ENCODE measurements at regions not wholly inside any gene's neighbourhood (a gene's known extent, or its start where the extent isn't known, plus 50 kb on each side); places are given as distances from the start of the nearest gene placed in this dataset.
A peak's percentile ranks its signal among the peaks of the same experiment; 100 is the strongest.
"Not testable (repeated sequence)": the region's sequence is repeated elsewhere in the genome, so short reads cannot be mapped to it uniquely, and the experiment has no call there.

DNA sequence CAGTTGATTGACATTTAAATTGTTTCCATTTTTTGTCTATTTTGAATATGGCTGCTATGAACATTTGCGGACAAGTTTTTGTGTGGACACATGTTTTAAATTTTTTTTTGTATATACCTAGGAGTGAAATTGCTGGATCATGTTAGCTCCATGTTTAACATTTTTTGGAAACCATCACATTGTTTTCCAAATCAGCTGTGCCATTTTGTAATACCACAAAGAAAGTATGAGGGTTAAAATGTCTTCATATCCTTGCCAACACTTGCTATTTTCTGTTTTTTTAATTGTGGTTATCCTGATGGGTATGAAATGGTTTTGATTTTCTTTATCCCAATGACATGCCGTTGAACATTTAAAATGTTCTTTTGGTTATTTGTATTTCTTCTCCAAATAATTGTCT lies 52.1 kb downstream of the CARTPT start:
- no peak for DNase-seq

DNA sequence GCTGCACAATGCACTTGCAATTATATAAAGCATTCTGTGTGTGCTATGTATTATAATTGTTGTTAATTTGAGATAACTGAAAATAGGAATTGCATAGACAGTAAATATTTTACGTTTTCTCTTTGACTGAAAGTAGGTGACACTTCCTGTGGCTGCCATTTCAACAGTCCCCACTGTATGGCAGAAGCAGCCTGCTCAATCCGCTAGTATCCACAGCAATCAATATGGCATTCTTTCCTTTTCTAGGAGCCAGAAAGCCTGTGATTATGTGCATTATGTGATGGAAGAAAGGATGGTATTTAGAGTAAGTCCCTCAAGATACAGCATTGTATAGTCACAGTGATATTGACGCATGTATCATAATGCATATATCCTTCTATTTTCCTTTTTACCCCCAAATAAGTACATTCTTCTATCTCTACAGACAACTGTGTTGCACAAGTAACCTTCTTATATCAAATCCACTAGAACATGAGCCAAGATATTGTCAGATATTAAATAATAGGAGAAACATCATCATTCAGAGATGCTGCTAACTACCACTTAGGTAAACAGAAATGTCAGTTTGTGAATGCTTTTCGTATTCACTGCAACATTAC lies 59.7 kb downstream of the CARTPT start:
- no peak for DNase-seq

DNA sequence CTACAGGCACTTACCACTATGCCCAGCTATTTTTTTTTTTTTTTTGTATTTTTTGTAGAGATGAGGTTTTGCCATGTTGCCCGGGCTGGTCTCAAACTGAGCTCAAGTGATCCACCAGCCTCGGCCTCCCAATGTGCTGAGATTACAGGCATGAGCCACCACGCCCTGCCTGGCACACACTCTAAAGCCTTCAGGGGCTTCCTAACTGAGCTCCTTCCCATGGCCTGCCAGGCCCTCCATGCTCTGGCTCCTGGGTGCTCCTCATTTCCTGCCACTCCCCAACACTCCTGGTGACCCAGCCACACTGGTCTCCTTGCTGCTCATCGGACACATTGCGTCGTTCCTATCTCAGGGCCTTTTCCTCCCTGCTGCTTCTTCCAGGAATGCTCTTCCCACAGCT lies 61.5 kb downstream of the CARTPT start:
- DNase-seq: no peak

DNA sequence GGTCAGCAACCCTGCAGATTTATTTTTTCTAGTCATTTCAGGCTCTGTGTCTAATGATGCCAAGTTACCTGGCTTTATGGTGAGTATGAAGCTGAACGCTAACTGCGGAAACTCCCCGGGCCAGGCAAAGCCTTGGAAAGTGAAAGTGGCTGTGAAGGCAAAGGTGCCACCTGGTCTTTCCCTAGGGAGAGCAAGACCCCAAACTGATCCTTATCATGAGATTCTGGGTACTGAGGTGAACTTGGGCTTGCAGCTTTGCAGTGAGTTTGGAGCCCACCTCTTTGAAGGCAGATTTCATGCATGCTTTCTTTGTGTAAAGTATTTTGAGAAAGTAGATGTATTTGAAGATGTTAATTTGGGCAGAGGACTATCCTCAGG lies 63.3 kb downstream of the CARTPT start:
- no peak for DNase-seq

DNA sequence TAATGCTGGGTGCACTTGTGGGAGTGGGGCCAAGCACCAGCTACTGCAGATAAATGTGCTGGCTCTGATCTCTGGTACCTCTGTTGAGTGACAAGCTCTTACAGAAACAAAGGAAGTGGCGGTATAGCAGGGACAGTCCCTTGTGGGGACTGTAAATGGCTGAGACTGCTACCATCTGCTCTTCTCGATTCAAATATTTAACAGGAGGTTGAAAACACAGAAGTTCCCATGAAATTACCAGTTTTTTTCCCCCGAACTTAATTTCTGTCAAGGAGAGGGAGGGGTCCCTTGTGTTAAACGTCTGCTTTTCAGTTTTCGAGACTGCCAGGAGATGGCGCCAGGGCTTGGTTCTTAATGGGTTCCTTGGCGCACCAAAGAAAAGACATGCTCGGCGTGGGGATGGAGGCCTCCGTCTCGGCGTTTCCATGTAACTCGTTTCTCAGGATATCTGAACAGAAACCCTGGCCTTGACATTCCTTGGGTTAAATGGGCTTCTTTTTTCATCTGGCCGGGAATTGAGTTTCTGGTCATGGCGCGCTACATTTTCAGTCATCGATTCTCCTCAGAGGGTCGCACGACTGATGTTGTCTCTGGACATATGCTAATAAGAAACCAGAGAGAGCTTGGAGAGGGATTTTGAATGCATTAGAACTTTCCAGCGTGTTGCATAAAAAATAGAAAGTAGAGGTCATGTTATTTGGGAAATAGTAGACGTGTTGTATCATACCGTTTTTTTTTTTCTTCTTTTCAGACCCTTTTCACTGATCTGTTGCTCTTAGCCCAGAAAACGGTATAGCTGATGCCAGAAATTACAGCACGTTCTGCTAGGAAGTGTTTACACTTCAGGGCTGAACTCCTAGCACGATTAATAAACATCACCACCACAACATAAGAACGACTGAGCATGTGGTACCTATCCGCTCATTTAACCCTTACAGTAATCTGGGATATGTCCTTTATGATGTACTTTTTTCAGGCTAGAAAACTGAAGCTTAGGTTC lies 64.0 kb downstream of the CARTPT start:
- DNase-seq: peak; percentile 21

DNA sequence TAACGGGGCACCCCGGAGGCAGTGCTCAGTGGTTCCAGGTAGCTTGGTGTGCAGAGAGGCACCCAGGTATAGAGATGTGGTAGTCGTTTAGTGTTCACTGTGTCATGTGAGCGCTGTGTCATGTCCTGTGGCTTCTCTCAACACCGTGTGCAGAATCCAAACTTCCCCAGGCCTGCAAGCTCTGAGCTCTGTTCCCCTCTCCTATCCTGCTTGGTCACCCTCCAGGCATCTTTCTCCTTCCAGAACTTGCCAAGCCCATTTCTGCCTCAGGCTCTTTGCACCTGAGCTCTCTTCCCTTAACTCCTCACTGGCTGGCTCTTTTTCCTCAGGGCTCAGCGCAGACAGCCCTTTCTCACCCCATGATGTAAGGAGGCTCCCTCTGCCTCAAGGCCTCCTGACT lies 64.8 kb downstream of the CARTPT start:
- DNase-seq: no peak

DNA sequence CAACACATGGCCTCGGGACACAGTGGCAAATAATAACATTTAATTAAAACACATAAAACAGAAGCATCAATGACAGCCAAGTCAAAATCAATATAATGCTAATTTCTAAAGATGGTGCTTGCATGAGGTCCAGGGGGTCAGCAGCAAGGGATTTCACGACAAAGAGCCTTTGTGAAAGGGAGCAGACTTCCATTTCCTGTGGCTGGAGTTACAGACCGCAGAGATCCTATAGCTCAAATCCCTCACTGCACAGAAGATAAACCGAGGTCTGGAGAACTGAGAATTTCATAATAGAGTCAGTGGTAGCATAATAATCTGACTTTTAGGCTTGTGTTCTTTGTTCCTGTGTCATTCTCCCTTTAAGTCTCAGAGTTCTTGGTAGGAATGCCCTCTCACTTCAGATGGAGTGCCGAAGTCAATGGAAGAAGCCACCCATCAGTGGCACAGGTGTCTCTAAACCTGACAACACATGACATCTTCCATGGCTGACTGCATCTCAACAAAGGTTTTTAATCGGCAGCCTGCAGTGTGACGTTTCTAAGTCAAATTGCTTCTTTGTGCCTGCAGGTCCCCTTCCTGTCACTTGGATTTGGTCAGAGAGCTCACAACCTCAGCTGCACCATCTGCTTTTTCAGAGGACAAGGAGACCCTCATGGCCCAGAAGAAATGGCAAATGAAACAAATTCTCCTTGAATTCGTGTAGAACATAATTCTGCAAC lies 67.4 kb downstream of the CARTPT start:
- no peak for DNase-seq

DNA sequence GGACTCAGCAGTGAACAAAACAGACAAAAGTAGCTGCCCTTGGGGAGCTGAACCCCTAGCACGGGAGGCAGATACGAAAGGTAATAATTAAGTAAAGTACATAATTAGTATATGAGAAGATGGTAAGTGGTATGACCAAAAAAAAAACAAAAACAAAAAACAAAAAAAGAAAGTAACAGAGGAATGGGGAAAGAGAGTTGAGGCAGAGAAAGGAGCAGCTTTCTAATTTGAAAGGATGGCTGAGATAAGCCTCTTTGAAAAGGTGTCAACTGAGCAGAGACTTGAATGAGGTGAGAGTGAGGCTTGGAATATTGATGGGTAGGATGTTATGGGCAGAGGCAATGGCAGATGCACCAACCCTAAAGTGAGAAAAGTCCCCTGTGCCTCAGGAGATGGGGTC lies 69.7 kb downstream of the CARTPT start:
- no peak for DNase-seq

DNA sequence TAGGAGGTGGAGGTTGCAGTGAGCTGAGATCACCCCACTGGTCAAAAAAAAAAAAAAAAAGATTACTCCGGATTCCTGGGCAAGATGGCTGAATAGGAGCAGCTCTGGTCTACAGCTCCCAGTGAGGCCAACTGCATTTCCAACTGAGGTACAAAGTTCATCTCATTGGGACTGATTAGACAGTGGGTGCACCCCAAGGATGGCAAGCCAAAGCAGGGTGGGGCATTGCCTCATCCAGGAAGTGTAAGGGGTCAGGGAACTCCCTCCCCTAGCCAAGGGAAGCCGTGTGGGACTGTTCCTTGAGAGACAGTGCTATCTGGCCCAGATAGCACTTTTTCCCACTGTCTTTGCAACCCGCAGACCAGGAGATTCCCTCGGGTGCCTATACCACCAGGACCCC lies 70.7 kb downstream of the CARTPT start:
- DNase-seq: no peak

DNA sequence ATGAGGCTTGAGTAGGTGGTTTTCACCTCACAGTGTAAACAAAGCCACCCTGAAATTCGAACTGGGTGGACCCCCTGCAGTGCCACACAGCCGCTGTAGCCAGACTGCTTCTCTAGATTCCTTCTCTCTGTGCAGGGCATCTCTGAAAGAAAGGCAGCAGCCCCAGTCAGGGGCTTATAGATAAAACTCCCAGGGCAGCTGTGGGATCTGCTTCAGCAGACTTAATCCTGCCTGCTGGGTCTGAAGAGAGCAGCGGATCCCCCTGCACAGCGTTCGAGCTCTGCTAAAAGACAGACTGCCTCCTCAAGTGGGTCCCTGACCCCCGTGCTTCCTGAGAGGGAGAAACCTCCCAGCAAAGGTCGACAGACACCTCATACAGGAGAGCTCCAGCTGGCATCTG lies 71.4 kb downstream of the CARTPT start:
- DNase-seq: no peak

DNA sequence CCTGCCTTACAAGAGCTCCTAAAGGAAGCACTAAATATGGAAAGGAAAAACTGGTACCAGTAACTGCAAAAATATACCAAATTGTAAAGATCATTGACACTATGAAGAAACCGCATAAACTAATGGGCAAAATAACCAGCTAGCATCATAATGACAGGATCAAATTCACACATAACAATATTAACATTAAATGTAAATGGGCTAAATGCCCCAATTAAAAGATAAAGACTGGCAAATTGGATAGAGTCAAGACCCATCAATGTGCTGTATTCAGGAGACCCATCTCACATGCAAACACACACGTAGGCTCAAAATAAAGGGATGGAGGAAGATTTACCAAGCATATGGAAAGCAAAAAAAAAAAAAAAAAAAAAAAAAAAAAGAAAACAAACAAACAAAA lies 73.0 kb downstream of the CARTPT start:
- DNase-seq: not testable (repeated sequence)

DNA sequence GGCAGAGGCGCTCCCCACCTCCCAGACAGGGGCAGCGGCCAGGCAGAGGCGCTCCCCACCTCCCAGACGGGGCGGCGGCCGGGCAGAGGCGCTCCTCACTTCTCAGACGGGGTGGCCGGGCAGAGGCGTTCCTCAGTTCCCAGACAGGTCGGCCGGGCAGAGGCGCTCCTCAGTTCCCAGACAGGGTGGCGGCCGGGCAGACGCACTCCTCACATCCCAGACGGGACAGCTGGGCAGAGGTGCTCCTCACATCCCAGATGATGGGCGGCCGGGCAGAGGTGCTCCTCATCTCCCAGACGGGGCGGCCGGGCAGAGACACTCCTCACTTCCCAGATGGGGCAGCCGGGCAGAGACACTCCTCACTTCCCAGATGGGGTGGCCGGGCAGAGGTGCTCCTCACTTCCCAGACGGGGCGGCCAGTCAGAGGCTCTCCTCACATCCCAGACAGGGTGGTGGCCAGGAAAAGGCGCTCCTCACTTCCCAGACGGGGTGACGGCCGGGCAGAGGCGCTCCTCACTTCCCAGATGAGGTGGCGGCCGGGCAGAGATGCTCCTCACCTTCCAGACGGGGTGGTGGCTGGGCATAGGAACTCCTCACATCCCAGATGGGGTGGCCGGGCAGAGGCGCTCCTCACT lies 75.1 kb downstream of the CARTPT start:
- DNase-seq: no peak

DNA sequence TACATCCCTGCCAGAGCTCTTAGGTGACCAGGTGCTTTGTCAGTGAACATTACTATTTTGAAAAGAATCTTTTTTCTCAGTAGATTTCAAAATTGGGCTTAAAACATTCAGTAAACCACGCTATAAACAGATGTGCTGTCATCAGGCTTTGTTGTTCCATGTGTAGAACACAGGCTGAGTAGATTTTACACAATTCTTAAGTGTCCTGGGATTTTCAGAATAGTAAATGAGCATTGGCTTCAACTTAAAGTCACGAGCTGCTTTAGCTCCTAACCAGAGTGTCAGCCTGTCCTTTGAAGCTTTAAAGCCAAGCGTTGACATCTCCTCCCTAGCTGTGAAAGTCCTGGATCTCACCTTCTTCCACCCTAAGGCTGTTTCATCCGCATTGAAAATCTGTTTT lies 83.6 kb downstream of the CARTPT start:
- DNase-seq: no peak

DNA sequence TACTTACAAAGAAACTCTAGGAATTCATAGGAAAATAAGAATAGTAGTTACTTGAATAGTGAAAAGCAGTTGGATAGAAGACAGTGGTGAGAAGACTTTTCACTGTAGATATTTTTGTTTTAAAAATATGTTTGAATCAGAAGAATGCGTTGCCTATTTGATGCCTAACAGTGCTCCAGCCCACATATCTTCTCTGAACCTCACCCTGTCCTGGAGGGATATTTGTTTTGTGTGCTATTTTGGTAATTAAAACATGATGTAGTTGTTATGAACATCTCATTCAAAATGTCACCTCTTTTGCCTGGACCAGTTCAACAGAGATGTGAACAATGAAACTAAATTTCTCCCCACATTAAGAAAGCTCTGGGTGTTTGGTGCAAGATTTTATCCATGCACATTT lies 87.6 kb downstream of the CARTPT start:
- DNase-seq: no peak

DNA sequence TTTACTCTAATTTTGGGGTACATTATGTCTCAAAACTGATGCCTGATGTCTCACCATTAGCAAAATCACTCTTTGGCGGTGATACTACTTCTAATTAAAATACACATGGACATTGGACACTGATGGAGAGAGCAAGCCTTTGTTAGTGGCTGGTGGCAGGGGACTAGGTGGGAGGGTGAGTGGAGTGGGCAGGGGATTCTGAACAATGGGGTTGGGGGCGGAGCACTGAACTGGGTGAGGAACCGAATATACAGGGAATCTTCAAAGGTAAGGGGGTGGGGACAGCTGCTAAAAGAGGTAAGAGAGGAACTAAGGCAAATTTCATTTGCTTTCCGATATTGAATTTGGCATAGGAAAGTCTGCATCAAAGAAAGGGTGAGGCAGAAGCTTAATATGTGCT lies 88.8 kb downstream of the CARTPT start:
- DNase-seq: no peak

DNA sequence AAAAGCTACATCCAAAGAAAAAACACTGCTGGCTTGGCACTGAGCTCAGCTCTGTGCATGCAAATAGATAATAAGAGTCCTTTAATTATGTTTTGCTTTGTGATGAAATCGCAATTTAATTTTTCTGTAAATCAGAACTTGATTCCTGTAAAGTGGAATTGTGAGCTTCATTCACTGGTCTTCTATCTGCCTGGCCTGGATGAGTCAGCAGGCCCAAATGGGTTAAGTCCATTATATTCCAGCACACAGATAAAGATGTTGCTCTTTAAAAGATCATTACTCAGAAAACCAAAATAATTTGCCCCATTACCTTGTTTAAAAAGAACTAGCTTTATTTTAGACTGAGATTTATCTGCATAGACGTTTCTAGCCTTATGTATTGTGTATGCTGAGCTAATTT lies 90.4 kb downstream of the CARTPT start:
- no peak for DNase-seq

DNA sequence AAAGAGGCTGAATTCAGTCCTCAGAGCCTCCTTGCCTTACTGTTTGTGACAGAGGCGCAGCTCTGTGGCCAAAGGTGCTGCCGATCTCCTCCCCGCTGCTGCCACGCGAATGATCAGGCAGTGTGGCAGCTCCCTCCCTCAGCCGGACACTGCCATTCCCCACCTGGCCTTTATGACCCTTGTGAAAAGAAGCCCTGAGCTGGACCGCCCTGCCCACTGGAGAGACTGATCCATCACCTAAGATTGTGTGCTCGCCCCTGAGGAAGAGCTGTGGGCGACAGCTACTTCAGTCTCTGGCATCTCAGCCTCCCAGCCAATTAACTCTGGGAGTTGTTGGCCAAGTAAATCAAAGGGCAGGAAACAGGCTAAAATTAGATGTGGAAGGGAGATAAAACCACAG lies 90.9 kb downstream of the CARTPT start:
- DNase-seq: no peak

DNA sequence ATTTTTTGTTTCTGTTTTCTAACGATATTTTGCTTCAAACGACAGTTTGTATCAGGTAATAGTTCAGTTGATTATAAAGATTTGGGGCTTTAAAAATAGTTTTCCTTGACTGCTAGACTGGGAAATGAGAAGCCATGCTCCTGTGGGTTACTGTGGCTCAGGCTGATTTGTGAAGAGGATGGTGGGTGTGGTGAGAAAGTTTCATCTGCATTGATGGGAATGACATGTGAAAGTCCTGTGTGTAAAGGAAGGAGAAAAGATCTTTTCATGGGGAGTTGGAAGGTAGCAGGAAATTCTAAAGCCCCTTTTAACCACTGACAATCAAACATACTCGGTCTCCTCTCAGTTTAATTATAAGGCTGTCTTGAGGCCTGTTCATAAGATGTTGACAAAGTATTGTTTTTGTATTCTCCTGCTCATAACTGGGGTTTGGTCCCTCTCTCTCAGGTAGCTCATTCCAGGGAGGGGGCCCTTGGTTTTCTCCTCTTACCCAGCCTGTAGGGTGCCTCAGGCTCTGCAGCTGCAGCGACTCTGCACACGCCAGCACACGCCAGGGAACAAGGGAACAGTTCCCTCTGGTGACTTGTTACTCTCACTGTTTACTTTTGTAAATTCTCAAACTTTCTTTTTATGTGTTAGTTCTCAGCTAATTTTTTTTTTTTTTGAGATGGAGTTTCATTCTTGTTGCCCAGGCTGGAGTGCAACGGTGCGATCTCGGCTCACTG lies 91.6 kb downstream of the CARTPT start:
- no peak for DNase-seq

DNA sequence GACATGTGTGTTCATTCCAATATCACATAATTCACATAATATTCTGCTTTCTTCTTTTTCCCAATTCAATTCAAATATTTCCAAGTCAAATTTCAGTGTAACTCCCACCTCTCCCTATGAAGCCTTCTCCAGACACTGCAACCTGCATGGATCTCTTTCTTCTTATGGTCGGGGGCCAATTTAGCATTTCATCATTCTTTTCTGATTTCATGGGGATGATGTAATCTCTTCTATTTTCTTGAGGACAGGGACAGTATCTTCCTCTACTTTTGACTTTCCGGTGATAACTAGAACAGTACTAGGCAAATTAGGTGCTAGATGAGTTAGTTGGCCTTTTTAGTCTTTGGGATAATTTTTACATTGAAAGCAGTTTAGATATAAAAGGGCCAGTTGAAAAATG lies 92.7 kb downstream of the CARTPT start:
- no peak for DNase-seq

DNA sequence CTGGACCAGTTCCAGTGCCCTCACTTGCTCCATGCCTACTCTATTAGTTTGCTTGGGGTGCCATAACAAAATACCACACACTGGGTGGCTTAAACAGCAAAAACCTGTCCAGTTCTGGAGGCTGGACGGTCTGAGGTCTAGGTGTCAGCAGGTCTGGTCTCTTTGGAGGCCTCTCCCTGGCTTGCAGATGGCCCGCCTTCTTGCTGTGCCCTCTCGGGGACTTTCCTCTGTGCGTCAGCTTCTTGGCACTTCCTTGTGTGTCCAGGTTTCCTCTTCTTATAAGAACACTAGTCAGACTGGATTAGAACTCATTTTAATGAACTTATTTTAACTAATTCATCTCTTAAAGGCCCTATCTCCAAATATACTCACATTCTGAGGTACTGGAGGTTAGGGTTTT lies 97.2 kb downstream of the CARTPT start:
- DNase-seq: no peak

DNA sequence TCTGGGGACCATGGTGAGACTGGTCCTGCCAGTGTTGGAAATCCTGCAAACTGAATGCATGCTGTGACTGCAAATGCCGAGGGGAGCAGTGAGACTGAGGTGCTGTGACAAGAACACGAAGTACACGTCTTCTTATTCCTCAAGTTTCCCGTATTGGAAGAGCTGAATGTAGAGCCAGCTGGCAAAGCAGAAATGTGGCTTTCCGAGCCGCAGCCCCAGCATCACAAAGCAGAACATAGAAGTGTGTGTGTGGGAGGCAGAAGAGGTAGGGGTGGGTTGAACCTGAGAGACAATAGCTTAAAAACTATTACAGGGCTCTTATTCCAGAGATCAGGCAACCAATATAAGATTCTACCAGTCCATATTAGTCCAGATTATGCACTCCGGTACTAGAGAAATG lies 98.8 kb downstream of the CARTPT start:
- no peak for DNase-seq

DNA sequence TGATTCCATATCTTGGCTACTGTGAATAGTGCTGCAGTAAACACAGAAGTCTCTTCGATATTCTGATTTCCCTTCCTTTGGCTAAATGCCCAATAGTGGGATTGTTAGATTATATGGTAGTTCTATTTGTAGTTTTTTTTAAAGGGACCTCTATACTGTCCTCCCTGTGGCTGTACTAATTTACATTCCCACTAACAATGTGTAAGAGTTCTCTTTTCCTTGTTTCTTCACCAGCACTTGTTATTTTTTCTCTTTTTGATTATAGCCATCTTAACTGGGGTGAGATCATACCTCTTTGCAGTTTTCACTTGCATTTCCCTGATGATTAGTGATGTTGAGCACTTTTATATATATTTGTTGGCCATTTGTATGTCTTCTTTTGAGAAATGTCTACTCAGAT lies 102.0 kb downstream of the CARTPT start:
- DNase-seq: no peak

DNA sequence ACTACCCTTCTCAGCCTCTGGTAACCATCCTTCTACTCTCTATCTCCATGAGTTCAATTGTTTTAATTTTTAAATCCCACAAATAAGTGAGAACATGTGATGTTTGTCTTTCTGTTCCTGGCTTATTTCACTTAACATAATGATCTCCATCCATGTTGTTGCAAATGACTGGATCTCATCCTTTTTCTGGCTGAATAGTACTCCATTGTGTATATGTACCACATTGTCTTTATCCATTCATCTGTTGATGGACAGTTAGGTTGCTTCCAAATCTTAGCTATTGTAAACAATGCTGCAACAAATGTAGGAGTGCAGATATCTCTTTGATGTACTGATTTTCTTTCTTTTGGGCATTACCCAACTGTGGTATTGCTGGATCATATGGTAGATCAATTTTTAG lies 103.0 kb downstream of the CARTPT start:
- DNase-seq: not testable (repeated sequence)
